ENCODE measurements at regions not wholly inside any gene's neighbourhood (a gene's known extent, or its start where the extent isn't known, plus 50 kb on each side); places are given as distances from the start of the nearest gene placed in this dataset.

DNA sequence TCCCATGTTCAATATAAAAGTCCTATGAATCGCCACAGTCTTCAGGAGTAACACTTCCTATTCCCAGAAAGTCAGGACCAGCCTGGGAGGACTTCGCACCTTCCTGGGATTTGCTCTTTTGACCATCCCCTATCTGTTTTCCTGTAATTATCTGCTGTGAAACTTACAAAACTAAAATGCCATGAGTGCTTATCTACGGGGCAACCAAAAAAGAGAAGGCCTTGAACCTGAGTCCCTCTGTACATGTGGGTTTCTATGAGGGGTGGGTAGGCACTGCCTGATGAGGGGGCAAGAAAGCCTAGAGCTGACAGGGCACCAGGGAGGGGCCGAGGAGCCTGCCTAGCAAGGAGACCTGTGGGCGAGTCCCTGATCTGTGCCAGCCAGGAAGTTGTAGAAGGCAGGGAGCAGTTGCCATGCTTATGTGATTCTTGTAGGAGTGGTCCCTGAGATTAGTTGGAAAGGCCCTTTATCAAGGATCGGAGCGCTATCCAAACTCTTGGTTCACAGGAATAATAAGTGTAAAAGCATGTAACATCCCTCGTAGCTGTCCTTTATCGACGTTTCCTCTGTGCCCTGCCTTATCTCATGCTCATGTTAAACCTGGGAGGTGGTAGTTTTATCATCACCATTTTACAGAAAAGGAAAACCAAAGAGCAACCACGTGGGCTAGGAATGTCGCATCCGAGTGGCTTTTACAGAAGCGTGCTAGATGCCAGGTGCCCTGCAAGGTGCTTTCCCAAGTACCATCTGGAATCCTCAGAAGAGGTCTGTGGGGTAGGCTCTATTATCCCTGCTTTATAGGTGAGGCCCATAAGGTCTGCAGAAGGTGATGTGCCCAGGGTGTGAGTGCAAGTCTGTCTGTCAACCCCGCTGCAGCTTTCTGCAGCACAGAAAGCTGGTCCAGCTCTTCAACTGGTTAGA, 111.8 kb downstream of the B3GNT2 start:
- peaks cover 63 to 65% of the 10 kb centered on the region in 2 experiments for H3K4me1 ChIP-seq (ENCODE audit: control insufficient read depth in 1 of 2, insufficient read depth in 1 of 2, low read depth in 1 of 2, low read length in 1 of 2)
- H3K9me3 ChIP-seq: no peaks in the 10 kb centered on the region
- no peaks in the 10 kb centered on the region for H3K27me3 ChIP-seq
- H3K36me3 ChIP-seq: no peaks in the 10 kb centered on the region
- H3K4me3 ChIP-seq (ENCODE audit: low read depth in 1 of 2, low read length in 1 of 2): no peak overlapping the region
- no peak for TF ChIP-seq CTCF (IDR thresholded peaks at IDR 0.05)
- peak overlapping the region; percentile 96 for H3K27ac ChIP-seq

DNA sequence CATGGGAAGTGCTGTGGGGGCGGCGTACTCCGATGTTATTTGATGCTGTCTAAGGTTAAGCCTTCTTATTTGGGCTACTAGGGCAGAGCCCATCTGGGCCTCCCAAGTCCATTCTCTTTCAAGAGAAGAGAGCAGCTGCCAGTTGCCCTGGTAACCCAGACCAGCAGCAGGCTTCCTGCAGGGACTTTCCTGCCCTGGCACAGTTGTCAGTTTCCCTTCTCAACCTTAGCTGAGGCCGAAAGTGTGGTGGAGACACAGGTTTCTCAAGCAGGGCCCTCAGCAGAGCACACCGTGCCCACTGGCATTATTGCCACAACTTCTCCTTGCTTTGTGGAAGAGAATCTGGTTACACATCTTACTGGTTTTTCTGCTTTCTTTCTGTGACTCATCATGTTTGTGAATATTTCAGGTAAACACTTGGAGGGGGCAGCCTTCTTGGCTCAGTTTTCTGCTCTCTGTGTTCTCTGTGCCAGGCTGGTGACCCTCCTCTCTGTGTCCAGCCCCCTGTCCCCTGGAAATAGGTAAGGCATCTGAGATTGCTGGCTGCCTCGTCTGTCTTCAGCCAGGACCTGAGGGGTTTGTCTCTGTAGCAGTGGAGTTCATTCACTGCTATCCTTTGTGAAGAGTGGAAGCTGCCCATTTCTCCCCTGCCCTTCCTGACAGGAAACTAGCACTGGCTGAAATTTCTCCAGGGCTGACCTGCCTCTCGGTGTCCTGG, 111.0 kb downstream of the B3GNT2 start:
- Histone ChIP-seq H3K4me3 (ENCODE audit: low read depth in 1 of 2, low read length in 1 of 2) (no peak overlapping the region), H3K27ac (peak overlapping the region; percentile 96), H3K36me3 (no peaks in the 10 kb centered on the region), H3K9me3 (no peaks in the 10 kb centered on the region), H3K27me3 (no peaks in the 10 kb centered on the region), H3K4me1 (ENCODE audit: control insufficient read depth in 1 of 2, insufficient read depth in 1 of 2, low read depth in 1 of 2, low read length in 1 of 2) (peaks cover 71 to 73% of the 10 kb centered on the region in 2 experiments)
- no peak for TF ChIP-seq CTCF (IDR thresholded peaks at IDR 0.05)

GRCh38 chr2:62305421-62306176, 109.7 kb downstream of the B3GNT2 start:
- Histone ChIP-seq H3K9me3 (no peaks in the 10 kb centered on the region), H3K36me3 (no peaks in the 10 kb centered on the region), H3K4me1 (ENCODE audit: control insufficient read depth in 1 of 2, insufficient read depth in 1 of 2, low read depth in 1 of 2, low read length in 1 of 2) (peaks cover 73 to 80% of the 10 kb centered on the region in 2 experiments), H3K27ac (peak overlapping the region; percentile 96), H3K27me3 (no peaks in the 10 kb centered on the region), H3K4me3 (ENCODE audit: low read depth in 1 of 2, low read length in 1 of 2) (peak overlapping the region; percentile 37 to 47)
- no peak for TF ChIP-seq CTCF (IDR thresholded peaks at IDR 0.05)

GRCh38 chr2:62304429-62305417, 108.8 kb downstream of the B3GNT2 start:
- Histone ChIP-seq H3K9me3 (no peaks in the 10 kb centered on the region), H3K4me3 (ENCODE audit: low read depth in 1 of 2, low read length in 1 of 2) (peak overlapping the region; percentile 37 to 47), H3K4me1 (ENCODE audit: control insufficient read depth in 1 of 2, insufficient read depth in 1 of 2, low read depth in 1 of 2, low read length in 1 of 2) (peaks cover 67 to 76% of the 10 kb centered on the region in 2 experiments), H3K27me3 (no peaks in the 10 kb centered on the region), H3K27ac (peak overlapping the region; percentile 96), H3K36me3 (no peaks in the 10 kb centered on the region)
- no peak for TF ChIP-seq CTCF (IDR thresholded peaks at IDR 0.05)

Measured in neutrophil (primary cell).